ENCODE measurements at regions not wholly inside any gene's neighbourhood (a gene's known extent, or its start where the extent isn't known, plus 50 kb on each side); places are given as distances from the start of the nearest gene placed in this dataset.
"Not testable (repeated sequence)": the region's sequence is repeated elsewhere in the genome, so short reads cannot be mapped to it uniquely, and the experiment has no call there.

DNA sequence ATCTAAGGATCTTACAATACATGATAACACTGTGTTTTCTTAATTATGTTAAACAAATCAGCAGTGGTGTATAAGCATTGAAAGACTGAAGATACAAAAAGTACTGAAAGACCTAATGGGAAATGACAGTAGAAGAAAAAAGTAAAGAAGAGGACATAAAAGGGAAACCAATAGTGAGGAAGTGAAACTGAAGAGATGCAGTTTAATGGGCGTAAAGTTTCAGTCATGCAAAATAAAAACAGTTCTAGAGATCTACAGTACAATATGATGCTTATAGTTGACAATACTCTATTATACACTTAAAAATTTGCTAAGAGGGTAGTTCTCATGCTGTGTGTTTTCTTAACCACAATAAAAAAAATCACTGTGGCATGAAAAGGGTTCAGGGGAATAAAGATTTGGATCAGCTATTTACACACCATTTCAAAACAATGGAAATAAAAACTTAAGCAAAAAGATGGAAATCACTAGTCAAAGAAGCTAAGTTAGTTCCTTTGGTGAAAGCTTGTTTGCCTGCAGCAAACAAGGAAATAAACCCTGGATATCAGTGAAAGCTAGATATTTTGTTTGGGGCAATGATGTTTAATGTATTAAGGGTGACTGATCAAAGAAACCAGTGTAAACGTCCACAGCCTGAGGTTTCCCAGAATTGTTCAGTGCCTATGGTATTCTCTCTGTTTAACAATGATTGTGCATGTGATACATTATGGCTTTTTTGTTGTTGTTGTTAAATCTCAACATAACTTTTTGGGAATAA, 1160.8 kb upstream of the ADGRL2 start:
- DNase-seq (ENCODE audit: extremely low read depth, low read depth): no peak

- no peak for DNase-seq (ENCODE audit: extremely low read depth, low read depth)
Measured at GRCh38 chr1:80633947-80634706, 1166.6 kb upstream of the ADGRL2 start.

GRCh38 chr1:80632284-80632683, 1168.5 kb upstream of the ADGRL2 start:
- no peak for DNase-seq (ENCODE audit: extremely low read depth, low read depth)

DNA sequence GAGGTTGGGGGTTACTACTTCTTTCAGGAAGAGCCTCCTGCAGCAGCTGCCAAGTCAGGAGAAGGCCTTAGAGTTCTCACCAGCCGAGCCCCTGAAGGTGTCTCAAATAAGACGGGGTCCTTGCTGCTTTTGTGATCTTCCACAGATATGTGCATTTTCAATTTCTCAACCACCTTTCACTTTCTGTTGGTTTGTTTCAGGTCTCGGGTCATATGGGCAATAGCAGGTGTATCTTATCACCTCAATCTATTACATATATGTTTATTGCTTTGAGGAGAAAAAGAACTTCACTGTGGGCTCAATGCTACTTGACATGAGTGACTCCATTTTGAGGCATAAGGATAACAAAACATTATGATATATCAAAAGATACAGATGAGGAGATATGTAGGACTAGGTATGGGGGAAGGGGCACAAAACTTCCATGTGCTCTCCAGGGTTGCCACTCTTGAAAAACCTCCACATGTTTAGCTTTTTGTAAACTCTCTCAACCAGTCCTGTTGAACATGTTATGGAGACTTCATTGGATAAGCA, 1171.4 kb upstream of the ADGRL2 start:
- no peak for DNase-seq (ENCODE audit: extremely low read depth, low read depth)

DNA sequence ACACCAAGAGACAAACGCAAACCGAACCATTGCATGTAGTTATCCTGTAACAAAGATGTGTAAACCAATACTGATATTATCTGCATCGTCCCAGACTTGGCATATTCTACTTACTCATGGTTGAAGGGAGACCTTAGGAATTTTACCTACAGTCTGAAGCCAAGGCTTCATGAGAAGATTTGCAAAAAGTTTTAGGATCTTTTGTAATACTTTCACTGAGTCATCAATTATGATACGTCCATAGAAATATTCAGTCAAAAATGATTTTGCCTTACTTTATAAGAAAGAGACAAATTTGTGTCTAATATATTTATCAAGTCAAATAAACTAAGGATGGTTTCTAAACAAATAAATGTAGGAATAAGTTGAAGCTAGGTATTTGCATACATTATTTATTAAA, 1176.1 kb upstream of the ADGRL2 start:
- no peak for DNase-seq (ENCODE audit: extremely low read depth, low read depth)

DNA sequence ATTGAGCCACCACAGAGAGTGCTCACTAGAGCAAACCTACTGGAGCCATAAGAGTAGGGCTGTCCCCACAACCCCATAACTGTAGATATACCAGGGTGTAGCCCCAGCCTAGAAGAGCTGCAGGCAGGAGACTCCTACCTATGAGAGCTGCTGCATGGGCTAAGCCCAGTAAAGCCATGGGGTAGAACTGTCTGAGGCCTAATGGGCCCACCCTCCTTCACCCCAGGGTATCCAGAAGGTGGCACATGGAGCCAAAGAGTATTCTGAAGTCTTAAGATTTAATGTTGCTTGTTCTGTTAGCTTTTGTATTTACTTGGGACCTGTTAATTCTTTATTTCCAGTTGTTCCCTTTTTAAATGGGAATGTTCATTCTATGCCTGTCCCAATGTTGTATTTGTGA, 1193.7 kb upstream of the ADGRL2 start:
- DNase-seq (ENCODE audit: extremely low read depth, low read depth): no peak

DNA sequence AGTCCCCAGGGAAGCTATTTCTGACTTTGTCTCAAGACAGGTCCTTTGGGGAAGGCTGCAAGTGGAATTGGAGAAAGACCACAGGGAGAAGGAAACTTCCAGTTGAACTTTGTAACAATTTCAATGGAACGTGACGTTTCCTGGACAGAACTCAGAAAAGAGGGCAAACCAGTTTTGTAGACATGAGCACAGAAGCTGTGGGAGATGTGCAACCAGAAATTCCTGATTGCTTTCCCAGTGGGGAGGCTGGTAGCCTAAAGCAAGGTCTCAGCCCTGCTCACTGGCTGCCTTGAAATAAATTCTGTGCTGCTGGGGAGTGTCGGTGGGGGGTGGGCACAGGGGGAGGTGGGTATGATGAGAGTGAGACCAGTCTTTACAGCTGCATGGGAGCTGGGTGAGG, 1206.7 kb upstream of the ADGRL2 start:
- DNase-seq (ENCODE audit: extremely low read depth, low read depth): no peak

GRCh38 chr1:80593197-80593596, 1207.5 kb upstream of the ADGRL2 start:
- DNase-seq (ENCODE audit: extremely low read depth, low read depth): no peak

DNA sequence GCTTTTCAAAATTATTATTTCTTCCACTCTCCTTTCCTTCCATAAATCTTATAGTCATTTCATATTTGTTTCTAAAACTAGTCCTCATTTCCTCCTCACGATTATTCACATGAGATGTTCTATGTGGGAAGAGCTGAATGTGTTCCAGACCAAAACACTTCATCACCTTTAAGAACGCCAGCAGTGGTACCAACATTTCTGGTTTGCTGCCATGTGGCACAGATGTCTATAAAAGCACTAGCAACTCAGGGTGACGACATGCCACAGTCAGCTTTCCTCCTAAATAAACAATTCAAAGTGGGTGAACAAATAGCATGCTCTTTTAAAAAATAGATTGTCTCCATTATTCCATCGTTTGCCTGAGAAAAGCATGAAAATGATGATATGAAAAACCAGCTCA, 1217.8 kb upstream of the ADGRL2 start:
- no peak for DNase-seq (ENCODE audit: extremely low read depth, low read depth)

DNA sequence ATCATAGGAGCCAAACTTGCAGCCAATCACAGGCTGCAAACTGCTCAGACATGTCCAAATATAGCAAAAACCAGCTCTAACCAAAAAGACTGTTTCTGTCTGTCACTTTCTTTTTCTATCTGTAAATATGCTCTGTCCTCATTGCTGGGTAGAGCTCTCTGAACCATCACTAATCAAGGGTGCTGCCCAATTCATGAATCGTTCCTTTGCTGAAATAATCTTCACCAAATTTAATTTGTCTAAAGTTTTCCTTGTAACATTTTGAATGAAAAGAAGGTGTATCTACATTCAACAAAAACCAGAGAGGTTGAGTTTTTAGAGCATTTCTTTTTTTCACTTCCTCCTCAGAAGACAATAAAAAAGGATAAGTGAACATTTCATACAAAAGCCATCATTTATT, 1221.7 kb upstream of the ADGRL2 start:
- DNase-seq (ENCODE audit: extremely low read depth, low read depth): no peak

DNA sequence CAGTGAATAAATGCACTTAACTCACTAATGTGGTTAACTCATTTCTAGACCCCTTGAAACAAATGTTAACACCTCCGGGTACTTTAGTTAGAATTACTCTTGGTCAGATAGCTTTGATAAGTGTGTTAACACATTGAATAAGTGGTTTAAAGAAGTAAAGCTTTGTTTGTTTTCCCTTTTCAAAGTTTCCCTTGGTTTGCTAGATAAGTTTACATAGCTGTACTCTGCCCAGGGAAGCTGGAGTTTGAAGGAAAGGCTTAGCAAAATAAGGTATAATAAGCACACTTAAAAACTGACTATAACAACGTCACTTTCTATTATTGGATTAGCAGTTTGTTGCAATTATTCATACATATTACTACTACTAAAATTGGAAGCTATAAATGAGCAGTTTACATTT, 1233.9 kb upstream of the ADGRL2 start:
- no peak for DNase-seq (ENCODE audit: extremely low read depth, low read depth)

- DNase-seq (ENCODE audit: extremely low read depth, low read depth): no peak
Measured at GRCh38 chr1:80566123-80566522, 1234.6 kb upstream of the ADGRL2 start.

- no peak for DNase-seq (ENCODE audit: extremely low read depth, low read depth)
Measured at GRCh38 chr1:80565406-80565805, 1235.3 kb upstream of the ADGRL2 start.

DNA sequence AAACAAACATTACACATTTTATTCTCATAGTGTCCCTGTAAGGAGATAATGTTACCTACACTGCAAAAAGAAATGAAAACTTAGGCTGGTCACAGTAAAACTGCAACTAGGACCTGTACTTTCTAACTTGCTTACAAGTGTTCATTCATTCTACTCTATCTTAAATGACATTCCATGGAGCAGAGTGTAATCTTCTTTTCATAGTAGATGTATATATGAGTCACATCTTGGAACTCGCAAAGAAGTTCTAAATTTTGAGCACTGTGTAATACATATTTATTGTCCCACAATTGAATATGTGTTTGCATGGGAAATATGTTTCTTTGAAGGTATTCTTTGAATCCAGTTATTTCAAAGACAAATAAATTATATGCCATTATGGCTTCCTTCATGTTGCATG, 1258.5 kb upstream of the ADGRL2 start:
- DNase-seq (ENCODE audit: extremely low read depth, low read depth): no peak

DNA sequence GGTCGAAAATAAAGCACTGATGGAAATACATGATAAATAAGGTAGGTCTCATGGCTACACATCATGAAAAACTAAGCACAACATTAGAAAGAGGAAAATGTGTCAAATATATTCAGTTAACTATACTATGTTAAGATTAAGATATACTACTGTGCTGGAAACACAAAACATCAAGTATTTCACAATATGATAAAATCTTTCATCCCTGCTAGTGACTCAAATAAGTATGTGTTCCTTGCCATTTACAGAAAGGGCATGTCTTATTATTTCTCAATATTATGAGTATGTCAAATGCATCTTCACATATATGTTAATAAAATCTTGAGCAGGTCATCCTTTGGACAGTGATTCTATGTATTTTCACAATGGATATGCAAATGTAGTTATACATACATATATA, 1260.1 kb upstream of the ADGRL2 start:
- DNase-seq (ENCODE audit: extremely low read depth, low read depth): no peak

- DNase-seq (ENCODE audit: extremely low read depth, low read depth): no peak
Measured at GRCh38 chr1:80540149-80540548, 1260.6 kb upstream of the ADGRL2 start.

DNA sequence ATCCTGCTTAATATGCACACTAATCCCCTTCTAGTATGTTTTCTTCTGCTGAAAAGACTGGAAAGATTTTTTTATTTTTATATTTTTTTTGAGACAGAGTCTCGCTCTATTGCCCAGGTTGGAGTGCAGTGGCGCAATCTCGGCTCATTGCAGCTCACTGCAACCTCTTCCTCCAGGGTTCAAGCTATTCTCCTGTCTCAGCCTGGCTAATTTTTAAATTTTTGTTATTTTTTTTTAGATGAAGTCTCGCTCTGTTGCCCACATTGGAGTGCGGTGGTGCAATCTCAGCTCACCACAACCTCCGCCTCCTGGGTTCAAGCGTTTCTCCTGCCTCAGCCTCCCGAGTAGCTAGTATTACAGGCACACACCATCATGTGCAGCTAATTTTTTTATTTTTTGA, 1261.4 kb upstream of the ADGRL2 start:
- not testable (repeated sequence) for DNase-seq (ENCODE audit: extremely low read depth, low read depth)

- no peak for DNase-seq (ENCODE audit: extremely low read depth, low read depth)
Measured at GRCh38 chr1:80536461-80536860, 1264.3 kb upstream of the ADGRL2 start.

GRCh38 chr1:80535466-80535865, 1265.3 kb upstream of the ADGRL2 start:
- DNase-seq (ENCODE audit: extremely low read depth, low read depth): no peak

DNA sequence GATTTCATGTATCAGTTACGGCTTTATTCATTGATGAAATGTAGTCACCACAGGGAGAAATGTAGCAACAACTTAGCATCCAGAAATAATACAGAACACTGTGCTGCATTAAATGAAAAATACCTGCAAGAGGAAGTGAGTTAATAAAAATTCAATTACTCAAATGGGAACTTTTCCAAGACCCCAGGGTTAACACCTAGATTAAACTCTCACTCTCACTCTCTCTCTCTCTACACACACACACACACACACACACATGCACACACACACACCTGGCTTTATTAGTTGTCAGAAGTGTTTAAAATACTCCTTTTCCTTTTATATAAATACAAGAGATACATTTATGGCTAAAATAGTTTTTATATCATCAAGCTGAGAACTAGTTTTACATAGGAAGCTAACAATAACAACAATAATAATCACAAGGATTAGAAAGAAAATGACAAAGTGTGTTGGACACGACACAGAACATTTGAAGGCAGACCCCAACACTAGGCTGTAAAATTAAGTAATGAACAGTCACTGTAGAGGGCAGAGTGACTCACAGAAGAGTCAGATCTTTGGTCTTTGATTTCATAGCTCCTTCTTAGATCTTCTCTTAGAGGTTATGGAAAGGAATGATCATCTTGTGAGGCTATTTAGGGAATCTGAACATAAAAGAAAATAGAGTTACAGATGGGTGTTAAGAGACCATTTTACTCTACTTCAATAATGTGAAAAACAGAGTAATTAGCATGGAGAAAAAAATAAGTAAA, 1266.0 kb upstream of the ADGRL2 start:
- DNase-seq (ENCODE audit: extremely low read depth, low read depth): no peak

GRCh38 chr1:80533775-80534334, 1266.9 kb upstream of the ADGRL2 start:
- no peak for DNase-seq (ENCODE audit: extremely low read depth, low read depth)

All from NCI-H460 (cell line).